Cerebellar cortex (tissue), 1 donor: ENCODE measurements at regions not wholly inside any gene's neighbourhood (a gene's known extent, or its start where the extent isn't known, plus 50 kb on each side); places are given as distances from the start of the nearest gene placed in this dataset.
"Not testable (repeated sequence)": the region's sequence is repeated elsewhere in the genome, so short reads cannot be mapped to it uniquely, and the experiment has no call there.

Source experiments
- DNase-seq: peaks from one replicate; pipeline ENCODE4 v3.0.0-alpha.2; 2015; ENCODE audit warnings: low spot score

GRCh38 chr2:126228531-126228930 is 427.4 kb upstream of the GYPC start:
- no peak for DNase-seq

DNA sequence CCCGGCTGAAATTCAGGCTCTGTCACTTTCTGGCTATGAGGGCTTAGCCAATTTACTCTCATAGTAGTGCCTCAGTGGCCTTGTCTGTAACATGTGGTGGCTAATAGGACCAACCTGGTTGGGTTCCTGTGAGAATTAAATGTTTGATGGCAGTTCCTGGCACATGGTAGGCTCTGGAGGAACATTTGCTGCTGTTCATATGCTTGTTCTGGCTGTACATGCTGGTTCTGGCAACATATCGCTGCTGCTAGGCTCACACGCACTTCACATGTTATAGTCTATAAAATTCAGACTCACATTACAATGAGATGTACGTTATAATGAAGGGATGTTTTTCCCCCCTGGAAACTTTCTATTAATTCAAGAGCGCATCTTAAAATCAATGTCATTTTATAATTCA is 417.7 kb upstream of the GYPC start:
- no peak for DNase-seq

DNA sequence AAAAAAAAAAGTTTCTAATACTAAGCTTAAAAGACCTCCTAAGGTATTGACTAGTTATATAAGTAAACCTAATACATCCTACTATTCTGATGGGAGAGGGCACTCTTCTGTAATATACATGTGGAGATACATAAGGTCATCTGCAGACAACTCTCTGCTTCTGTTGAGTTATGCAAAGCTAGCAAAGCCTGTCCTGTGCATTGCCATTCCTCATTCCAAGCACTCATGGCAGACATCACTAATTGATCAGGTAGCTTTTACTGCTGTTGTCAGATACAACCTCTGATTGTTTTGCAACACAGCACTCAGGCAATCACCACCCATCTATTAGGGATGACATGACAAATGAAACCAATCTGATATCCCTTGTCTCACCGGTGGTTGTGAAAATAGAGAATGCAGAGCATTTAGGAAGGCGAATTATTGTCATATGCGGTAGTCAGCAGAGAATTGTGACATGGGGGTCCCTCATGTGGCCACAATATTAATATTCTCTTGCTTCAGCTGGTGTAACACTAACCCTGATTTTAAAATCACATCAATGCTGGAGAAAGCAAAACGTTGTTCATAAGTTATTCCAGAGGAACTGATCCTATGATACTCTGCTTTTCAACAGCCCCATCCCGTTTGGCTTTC is 416.5 kb upstream of the GYPC start:
- DNase-seq: no peak

DNA sequence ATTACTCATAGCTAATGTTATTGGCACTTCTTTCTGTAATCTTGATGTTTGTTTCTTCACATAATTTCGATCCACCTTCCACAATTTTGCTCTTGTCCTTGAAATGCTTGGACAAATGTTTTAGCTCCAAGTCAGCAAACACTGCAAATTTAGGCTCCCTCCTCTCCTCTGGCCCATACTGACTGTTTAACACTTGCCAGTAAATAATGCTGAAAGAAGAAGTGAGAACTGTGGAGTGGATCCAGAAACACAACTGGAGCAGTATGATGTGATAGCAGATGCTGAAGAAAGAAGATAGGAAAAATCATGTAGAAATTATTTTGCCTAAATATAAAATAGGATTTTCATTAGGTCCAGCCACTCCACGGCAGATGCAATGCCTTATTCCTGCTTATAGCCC is 415.0 kb upstream of the GYPC start:
- no peak for DNase-seq

DNA sequence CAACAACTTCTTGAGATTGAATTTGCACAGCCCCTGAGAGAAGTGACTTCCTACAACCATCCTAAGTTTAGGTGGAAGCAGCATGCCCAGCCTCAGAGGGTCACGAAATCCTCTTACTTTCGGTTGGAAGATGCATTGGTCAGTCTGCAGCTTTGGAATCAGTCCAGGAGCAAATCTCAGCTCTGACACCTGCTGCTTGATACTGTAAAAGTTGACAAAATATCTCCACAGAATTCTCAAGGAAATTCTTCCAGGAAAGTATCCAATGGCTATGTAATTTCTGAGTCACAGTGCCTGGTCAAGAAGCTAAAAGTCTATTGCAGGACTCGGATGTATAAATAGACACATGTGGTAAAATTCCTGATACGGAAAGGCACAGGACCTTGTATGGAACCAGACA is 414.5 kb upstream of the GYPC start:
- no peak for DNase-seq

- DNase-seq: peak; percentile 13
These were observed 411.0 kb upstream of the GYPC start for GRCh38 chr2:126244937-126245336.

- DNase-seq: no peak
These were observed 402.3 kb upstream of the GYPC start for GRCh38 chr2:126253669-126254068.

DNA sequence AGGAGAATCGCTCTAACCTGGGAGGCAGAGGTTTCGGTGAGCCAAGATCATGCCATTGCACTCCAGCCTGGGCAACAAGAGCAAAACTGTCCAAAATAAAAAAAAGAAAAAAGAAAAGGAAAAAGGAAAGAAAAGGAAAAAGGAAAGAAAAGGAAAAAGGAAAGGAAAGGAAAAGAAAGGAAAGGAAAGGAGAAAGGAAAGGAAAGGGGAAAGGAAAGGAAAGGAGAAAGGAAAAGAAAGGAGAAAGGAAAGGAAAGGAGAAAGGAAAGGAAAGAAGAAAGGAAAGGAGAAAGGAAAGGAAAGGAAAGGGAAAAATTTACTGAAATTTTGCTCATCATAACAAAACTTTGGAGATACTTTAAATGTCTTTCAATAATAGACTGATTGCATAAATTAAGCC is 391.3 kb upstream of the GYPC start:
- no peak for DNase-seq

DNA sequence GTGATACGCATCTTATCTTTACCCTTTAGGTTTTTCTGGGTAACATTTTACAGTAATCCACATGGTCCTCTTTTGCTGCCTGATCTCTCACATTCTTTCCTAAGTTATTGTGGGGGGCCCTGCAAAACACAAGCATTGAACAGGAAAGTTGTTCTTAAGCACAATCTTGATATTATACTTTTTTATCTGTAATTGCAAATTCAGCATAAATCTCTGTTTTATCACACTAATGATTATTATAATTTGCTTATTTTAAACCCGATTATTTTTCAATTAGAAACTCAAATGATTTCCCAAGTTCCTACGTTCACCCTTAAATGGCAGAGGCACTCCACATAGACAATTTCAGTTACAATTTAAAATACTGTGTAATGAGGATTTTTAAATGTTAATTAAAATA is 386.0 kb upstream of the GYPC start:
- DNase-seq: no peak

GRCh38 chr2:126270587-126270986 is 385.4 kb upstream of the GYPC start:
- DNase-seq: no peak

GRCh38 chr2:126272401-126272800 is 383.6 kb upstream of the GYPC start:
- DNase-seq: no peak

DNA sequence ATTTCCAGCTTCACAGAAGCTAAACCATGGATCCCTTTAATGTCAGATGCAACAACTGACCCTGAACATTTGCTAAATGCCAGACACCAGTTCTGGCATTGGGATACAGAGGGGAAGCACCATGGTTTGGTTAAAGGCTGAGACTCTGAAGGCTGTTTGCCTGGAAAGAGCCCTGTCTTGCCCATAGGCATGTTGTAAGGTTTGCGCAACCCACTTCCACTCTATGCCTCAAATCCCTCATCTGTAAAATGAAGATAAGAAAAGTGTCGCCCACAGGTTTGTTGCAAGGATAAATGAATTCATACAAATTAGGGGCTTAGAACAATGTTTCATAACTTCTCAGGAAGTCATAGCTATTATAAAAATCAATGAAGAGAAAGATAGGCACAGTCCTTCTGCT is 380.9 kb upstream of the GYPC start:
- DNase-seq: no peak

DNA sequence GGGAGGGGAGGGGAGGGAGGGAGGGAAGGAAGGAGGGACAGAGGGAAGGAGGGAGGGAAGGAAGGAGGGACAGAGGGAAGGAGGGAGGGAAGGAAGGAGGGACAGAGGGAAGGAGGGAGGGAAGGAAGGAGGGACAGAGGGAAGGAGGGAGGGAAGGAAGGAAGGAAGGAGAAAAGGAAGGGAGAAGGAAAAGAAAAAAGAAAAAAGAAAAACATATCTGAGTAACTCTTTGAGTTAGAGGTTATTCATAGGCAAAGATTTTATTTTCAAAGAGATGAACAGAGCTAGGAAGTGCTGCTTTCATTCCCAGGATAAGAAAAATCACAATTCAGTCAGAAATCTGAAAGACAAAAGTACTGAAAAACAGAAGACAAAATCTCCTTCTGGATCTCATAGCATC is 379.7 kb upstream of the GYPC start:
- DNase-seq: not testable (repeated sequence)

DNA sequence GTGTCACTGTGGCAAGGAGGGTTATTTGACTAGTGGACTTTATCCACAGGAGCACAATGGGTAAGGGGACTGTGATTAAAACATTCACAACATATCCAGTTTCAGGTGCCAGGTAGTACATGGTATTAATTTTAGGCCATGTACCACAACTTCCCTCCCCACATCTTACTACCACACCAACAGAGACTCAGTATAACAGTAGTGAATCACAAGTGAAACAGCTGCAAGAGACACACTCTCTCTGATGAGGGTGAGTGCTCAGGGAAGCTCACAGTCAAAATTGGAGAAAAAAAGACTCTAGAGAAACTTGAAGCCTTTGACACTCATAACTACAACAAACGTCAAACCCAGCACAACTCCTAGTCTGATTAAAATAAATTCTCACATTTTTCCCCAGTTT is 367.6 kb upstream of the GYPC start:
- DNase-seq: no peak

DNA sequence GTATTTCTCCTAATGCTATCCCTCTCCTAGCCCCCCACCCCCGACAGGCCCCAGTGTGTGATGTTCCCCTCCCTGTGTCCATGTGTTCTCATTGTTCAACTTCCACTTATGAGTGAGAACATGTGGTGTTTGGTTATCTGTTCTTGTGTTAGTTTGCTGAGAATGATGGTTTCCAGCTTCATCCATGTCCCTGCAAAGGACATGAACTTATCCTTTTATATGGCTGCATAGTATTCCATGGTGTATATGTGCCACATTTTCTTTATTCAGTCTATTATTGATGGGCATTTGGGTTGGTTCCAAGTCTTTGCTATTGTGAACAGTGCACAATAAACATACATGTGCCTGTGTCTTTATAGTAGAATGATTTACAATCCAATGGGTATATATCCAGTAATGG is 362.0 kb upstream of the GYPC start:
- not testable (repeated sequence) for DNase-seq

DNA sequence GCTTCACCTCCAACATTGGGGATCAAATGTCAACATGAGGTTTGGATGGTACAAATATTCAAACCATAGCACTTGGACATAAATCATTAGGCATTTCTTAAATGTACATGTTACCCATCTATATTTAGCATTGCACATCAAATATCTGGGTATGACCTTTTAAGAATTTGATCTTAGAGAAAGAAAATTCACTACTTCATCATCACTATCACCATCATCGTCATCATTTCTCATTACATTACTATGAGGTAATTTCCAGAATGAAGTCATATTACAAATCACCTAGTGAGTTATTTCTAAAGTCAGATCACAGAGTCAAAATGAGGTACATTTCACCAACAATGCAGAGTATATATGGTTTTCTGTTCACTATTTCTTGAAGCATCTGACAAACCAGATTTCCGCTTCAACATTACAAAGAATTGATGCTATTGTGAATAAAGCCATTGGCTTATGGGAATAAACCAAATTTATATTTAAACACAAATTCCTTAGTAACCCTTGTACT is 356.4 kb upstream of the GYPC start:
- no peak for DNase-seq

DNA sequence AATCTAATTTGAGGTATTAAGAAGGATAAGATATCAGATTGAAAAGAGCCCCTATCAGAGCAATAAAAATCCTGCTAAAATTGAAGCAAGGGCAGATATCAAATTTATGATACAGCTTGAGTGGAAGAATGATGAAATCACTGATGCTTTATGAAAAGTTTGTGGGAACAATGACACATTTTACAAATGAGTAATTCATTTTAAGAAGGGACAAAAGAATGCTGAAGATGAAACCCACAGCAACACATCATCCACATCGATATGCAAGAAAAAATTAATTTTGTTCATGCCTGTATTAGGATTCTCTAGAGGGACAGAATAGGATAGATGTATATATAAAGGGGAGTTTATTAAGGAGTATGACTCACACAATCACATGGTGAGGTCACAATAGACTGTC is 355.6 kb upstream of the GYPC start:
- DNase-seq: no peak

DNA sequence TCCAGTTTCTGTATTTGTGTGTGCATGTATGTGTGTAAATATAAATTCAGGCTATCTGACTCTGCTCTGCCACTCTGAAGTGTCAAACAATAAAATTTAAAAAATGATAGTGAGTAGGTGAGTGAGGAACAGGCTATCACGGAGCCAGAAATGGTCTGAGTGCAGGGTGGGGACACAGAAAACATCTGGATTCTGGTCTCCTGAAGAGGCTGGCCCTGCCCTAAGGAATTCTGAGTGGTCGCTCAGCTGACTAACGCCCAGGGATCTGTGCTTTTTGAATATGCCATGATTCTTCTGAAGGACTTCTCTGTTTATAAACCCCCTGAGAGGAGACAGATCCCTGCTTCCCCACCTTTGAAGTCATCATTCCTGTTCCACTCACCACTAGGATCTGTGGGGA is 353.9 kb upstream of the GYPC start:
- no peak for DNase-seq

DNA sequence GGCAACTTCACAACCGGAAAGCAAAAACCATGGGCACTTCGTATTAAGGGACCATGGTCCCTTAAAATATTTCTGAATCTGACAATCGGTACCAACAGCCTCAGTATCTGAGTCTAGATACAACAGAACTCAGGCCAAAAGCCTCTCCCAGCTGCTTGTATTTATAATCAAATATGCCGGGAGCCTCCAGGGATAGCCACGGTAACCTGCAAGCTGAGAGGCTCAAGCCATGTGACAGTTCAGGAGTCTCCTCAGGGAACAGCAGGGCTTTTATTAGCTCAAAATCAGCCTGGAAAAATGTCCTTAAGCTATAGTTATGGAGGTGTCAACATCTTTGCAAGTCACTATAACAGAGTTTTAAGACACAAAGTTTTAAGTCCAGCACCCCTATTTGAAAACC is 352.8 kb upstream of the GYPC start:
- no peak for DNase-seq

DNA sequence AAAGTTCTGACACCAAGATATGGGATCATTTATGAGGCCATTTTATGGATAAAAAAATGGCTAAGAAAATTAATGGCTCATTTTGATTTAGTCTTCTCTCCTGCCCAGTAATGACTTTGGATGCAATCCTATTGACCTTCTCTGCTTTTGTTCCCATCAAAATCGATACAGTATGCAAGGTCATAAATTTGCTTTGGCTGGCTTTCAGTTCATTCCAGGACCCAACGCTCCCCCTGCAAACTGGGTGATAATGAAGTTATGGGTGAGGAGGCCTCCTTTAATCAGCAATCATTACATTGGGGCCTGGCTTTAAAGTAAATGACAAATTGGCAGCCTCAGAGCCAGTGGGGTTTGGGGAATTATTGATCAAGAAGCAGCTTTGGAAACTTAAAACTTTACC is 351.8 kb upstream of the GYPC start:
- DNase-seq: no peak

- DNase-seq: no peak
These were observed 349.4 kb upstream of the GYPC start for GRCh38 chr2:126306539-126306938.

DNA sequence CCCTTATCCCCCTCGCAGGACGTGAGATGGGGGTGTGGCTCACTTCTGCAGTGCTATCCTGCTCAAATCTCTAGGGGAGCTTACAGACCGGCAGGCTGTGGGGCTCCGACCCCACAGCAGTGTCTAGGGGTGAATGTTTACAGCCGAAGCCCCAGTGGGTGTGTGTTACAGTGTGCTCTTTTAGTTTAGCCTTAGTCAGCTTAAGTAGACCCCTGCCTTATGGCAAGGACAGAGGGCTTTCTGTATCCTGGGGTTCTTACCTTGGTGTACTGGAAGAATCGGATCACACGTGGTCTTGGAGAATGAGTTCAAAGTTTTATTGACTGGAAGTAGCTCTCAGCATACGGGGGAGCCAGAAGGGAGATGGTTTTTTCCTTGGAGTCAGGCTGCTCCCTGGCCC is 348.2 kb upstream of the GYPC start:
- DNase-seq: no peak

DNA sequence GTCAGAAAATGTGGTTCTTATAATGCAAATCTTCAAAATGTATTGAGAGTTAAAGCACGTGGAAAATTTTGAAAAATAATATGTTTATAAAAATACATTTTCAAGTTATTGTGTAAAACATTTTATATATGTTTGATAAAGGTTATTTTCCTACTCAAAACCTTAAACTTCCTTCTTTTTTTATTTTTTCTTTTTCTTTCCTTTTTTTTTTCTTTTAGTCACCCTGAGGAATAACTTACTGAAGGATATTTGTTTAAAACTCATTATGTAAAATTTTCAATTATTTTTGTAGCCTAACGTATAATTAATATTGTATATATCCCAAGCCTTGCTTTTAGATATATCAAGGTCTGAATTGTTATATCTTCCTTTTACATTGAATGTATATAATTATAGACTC is 346.8 kb upstream of the GYPC start:
- DNase-seq: no peak

GRCh38 chr2:126312579-126312978 is 343.4 kb upstream of the GYPC start:
- DNase-seq: no peak

GRCh38 chr2:126315828-126316227 is 340.1 kb upstream of the GYPC start:
- DNase-seq: no peak
